Astrocyte (in vitro differentiated cells and primary cell): ENCODE measurements at regions not wholly inside any gene's neighbourhood (a gene's known extent, or its start where the extent isn't known, plus 50 kb on each side); places are given as distances from the start of the nearest gene placed in this dataset.
A peak's percentile ranks its signal among the peaks of the same experiment; 100 is the strongest.

ENCODE experiments used
- DNase-seq: peaks from one replicate; pipeline ENCODE4 v3.0.0-alpha.2; 2010; ENCODE audit warnings: low read depth
- FAIRE-seq: peaks from 2 replicates; lab custom pipeline; 2011; peaks lifted over from hg19 to GRCh38; lab: Jason Lieb, UNC
- H2AFZ ChIP-seq: 2 replicates; pipeline ENCODE4 v1.6.0; 2012; ENCODE audit warnings: low read depth, low read length, inconsistent platforms
- H3K27ac ChIP-seq: 2 replicates; pipeline ENCODE4 v1.5.1; 2011; ENCODE audit warnings: low read depth, low read length, inconsistent platforms
- H3K27me3 ChIP-seq: 2 replicates; pipeline ENCODE4 v1.6.0; 2011; ENCODE audit warnings: low read length, inconsistent platforms; ENCODE audit not compliant: insufficient read depth
- H3K36me3 ChIP-seq: 2 replicates; pipeline ENCODE4 v1.5.1; 2011; ENCODE audit warnings: low read length, inconsistent platforms; ENCODE audit not compliant: insufficient read depth
- H3K4me1 ChIP-seq: 2 replicates; pipeline ENCODE4 v1.5.1; 2011; ENCODE audit warnings: low read length, inconsistent platforms; ENCODE audit not compliant: insufficient read depth
- H3K4me2 ChIP-seq: 2 replicates; pipeline ENCODE4 v1.6.0; 2012; ENCODE audit warnings: low read length, inconsistent platforms
- H3K4me3 ChIP-seq: 2 replicates; pipeline ENCODE4 v1.5.1; 2011; ENCODE audit warnings: low read depth, mild to moderate bottlenecking, low read length, inconsistent platforms; ENCODE audit not compliant: insufficient read depth
- H3K79me2 ChIP-seq: 2 replicates; pipeline ENCODE4 v1.6.0; 2012; ENCODE audit warnings: mild to moderate bottlenecking, low read length, inconsistent platforms; ENCODE audit not compliant: insufficient read depth
- H3K9ac ChIP-seq: 2 replicates; pipeline ENCODE4 v1.6.0; 2012; ENCODE audit warnings: mild to moderate bottlenecking, low read length, inconsistent platforms
- H3K9me3 ChIP-seq: 2 replicates; pipeline ENCODE4 v1.5.1; 2012; ENCODE audit warnings: low read depth, mild to moderate bottlenecking, low read length, inconsistent platforms; ENCODE audit not compliant: insufficient read depth
- H4K20me1 ChIP-seq: 2 replicates; pipeline ENCODE4 v1.6.0; 2012; ENCODE audit warnings: low read length, inconsistent platforms; ENCODE audit not compliant: insufficient read depth
- H3K27ac Mint-ChIP-seq: one replicate; pipeline ENCODE4 v1.8.0; 2021; ENCODE audit warnings: mild to moderate bottlenecking, mixed read lengths; ENCODE audit not compliant: unreplicated experiment
- H3K27me3 Mint-ChIP-seq: one replicate; pipeline ENCODE4 v1.8.0; 2021; ENCODE audit warnings: low read depth, mixed read lengths; ENCODE audit not compliant: unreplicated experiment
- H3K36me3 Mint-ChIP-seq: one replicate; pipeline ENCODE4 v1.8.0; 2021; ENCODE audit warnings: low read depth, mixed read lengths; ENCODE audit not compliant: unreplicated experiment
- H3K4me1 Mint-ChIP-seq: one replicate; pipeline ENCODE4 v1.8.0; 2021; ENCODE audit warnings: low read depth, mixed read lengths; ENCODE audit not compliant: unreplicated experiment
- H3K4me3 Mint-ChIP-seq: one replicate; pipeline ENCODE4 v1.8.0; 2021; ENCODE audit warnings: mild to moderate bottlenecking, moderate library complexity, mixed read lengths; ENCODE audit not compliant: unreplicated experiment
- H3K9me3 Mint-ChIP-seq: one replicate; pipeline ENCODE4 v1.8.0; 2021; ENCODE audit warnings: mild to moderate bottlenecking, mixed read lengths; ENCODE audit not compliant: unreplicated experiment
- EZH2 ChIP-seq: IDR thresholded peaks from 2 replicates; pipeline ENCODE4 v1.6.1; 2012; ENCODE audit warnings: mild to moderate bottlenecking, low read length, inconsistent platforms; ENCODE audit not compliant: insufficient read depth
- TF ChIP-seq, protein P1 (sequence below): IDR thresholded peaks from 2 replicates; pipeline ENCODE4 v1.5.1; 2011; ENCODE audit warnings: low read depth, mild to moderate bottlenecking, inconsistent platforms, low read length, moderate library complexity; ENCODE audit not compliant: insufficient read depth

DNA sequence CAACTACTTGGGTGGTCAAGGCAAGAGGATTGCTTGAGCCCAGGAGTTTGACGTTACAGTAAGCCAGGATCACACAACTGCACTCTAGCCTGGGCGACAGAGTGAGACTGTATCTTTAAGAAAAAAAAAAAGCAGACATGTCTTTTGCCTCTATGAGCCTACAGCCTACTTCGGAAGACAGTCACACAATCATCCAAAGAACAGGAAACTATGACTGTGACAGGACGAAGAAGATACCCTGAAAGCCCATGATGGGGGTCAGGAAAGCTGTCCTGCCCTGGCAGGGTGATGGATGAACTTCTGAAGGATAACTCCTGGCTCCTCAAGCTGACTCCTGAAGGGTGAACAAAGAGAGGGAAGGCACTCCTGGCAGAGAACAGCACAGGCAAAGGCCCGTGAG lies 251.7 kb upstream of the SIX2 start:
- Mint-ChIP-seq H3K4me1 (peaks cover 36% of the 10 kb centered on the region), H3K36me3 (peaks cover 4% of the 10 kb centered on the region), H3K27me3 (peaks cover 3% of the 10 kb centered on the region), H3K27ac (no peak overlapping the region), H3K9me3 (peaks cover 7% of the 10 kb centered on the region), H3K4me3 (no peak overlapping the region)
- Histone ChIP-seq H2AFZ (no peak overlapping the region), H3K9ac (no peak overlapping the region), H3K27me3 (no peaks in the 10 kb centered on the region), H3K27ac (no peak overlapping the region), H3K9me3 (no peaks in the 10 kb centered on the region), H3K36me3 (no peaks in the 10 kb centered on the region), H3K4me3 (no peak overlapping the region), H3K4me2 (no peak overlapping the region), H3K79me2 (no peaks in the 10 kb centered on the region), H3K4me1 (peaks cover 7% of the 10 kb centered on the region), H4K20me1 (no peaks in the 10 kb centered on the region)
- no peak for FAIRE-seq
- no peak for TF ChIP-seq EZH2
- TF ChIP-seq, protein P1, sequence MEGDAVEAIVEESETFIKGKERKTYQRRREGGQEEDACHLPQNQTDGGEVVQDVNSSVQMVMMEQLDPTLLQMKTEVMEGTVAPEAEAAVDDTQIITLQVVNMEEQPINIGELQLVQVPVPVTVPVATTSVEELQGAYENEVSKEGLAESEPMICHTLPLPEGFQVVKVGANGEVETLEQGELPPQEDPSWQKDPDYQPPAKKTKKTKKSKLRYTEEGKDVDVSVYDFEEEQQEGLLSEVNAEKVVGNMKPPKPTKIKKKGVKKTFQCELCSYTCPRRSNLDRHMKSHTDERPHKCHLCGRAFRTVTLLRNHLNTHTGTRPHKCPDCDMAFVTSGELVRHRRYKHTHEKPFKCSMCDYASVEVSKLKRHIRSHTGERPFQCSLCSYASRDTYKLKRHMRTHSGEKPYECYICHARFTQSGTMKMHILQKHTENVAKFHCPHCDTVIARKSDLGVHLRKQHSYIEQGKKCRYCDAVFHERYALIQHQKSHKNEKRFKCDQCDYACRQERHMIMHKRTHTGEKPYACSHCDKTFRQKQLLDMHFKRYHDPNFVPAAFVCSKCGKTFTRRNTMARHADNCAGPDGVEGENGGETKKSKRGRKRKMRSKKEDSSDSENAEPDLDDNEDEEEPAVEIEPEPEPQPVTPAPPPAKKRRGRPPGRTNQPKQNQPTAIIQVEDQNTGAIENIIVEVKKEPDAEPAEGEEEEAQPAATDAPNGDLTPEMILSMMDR, result no peak
- no peak for DNase-seq

DNA sequence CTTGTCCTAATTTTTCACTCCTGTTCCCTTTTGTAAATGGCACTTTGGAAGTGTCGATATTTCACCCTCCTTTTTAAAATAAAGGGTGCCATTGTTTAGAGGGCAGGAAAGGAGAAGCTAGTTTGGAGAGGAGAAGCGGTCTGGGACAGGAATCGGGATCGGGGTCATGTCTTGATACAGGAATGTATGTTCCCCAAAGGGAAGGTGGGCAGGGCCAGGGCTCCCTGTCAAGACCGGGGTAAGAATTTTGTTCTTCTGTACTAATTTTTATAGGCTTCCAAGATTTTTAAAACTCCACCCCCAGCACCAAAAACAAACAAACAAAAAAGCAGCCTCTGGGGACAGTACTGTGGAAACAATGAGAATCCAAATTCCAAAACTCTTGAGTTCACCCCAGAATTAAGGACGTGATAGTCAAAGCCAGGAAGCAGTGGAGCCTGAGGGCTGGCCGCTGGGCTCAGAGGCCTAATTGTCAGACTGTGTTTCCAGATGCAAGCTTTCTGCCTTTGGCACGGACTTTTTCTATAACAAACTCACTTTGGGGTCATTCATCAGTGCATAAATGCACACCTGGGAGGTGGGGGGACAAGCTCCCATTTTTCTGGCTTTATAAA lies 250.4 kb upstream of the SIX2 start:
- Histone ChIP-seq H3K4me1 (peaks cover 13% of the 10 kb centered on the region), H3K9me3 (no peaks in the 10 kb centered on the region), H3K36me3 (no peaks in the 10 kb centered on the region), H3K4me2 (no peak overlapping the region), H4K20me1 (no peaks in the 10 kb centered on the region), H2AFZ (no peak overlapping the region), H3K79me2 (no peaks in the 10 kb centered on the region), H3K4me3 (no peak overlapping the region), H3K27ac (no peak overlapping the region), H3K27me3 (no peaks in the 10 kb centered on the region), H3K9ac (no peak overlapping the region)
- Mint-ChIP-seq H3K4me1 (peaks cover 38% of the 10 kb centered on the region), H3K36me3 (peaks cover 1% of the 10 kb centered on the region), H3K9me3 (peaks cover 4% of the 10 kb centered on the region), H3K4me3 (no peak overlapping the region), H3K27ac (no peak overlapping the region), H3K27me3 (peaks cover 3% of the 10 kb centered on the region)
- no peak for DNase-seq
- TF ChIP-seq, protein P1, result no peak
- TF ChIP-seq EZH2, result no peak
- FAIRE-seq, result no peak

DNA sequence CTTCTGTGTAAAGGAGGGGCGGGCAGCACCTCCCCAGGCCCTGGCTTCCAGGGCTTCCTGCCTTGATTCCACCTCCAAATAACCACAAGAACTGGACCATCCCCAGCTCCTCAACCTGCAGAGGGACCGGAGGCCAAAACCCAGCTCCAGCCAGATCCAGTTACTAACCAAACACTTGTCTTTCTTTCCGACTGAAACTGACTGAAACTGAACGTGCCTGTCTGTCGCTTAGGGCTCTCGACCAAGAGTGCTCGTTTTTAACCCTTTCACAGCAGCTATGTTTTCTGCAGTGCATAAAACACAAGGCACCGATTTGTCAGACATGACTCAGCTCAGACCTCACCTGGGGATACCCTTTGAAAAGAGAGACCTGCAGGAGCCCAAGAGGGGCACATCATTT lies 249.9 kb upstream of the SIX2 start:
- TF ChIP-seq EZH2, result no peak
- TF ChIP-seq, protein P1, result no peak
- Histone ChIP-seq H3K9me3 (no peaks in the 10 kb centered on the region), H3K4me2 (no peak overlapping the region), H3K27me3 (no peaks in the 10 kb centered on the region), H3K9ac (no peak overlapping the region), H4K20me1 (no peaks in the 10 kb centered on the region), H3K4me3 (no peak overlapping the region), H2AFZ (peak overlapping the region; percentile 45), H3K4me1 (peaks cover 13% of the 10 kb centered on the region), H3K36me3 (no peaks in the 10 kb centered on the region), H3K27ac (no peak overlapping the region), H3K79me2 (no peaks in the 10 kb centered on the region)
- H3K27me3 Mint-ChIP-seq, result peaks cover 3% of the 10 kb centered on the region
- no peak overlapping the region for H3K4me3 Mint-ChIP-seq
- DNase-seq (no peak), FAIRE-seq (no peak)
- no peaks in the 10 kb centered on the region for H3K36me3 Mint-ChIP-seq
- H3K9me3 Mint-ChIP-seq, result no peaks in the 10 kb centered on the region
- no peak overlapping the region for H3K27ac Mint-ChIP-seq
- H3K4me1 Mint-ChIP-seq, result peaks cover 38% of the 10 kb centered on the region
